ENCODE measurements at regions not wholly inside any gene's neighbourhood (a gene's known extent, or its start where the extent isn't known, plus 50 kb on each side); places are given as distances from the start of the nearest gene placed in this dataset.

DNA sequence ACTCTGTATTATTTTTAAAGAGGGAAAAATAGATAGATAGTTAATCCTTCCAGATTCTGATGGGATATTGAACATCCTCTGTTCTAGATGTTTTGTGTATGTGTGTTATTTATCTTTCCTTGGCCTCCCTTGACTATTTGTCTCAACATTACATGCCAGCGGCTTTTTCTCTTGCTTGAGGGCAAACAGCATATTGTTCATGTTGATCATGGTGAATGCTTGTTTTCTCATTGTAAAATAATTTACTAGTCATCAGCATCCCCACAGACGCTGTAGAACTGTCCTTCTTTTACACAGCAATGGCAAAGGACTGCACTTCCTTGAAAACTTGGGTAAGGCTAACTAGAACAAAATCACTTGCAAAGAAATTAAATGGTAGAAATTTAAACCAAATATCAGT lies 1376.4 kb upstream of the GOT2 start (continued):
- TF ChIP-seq, protein P1, sequence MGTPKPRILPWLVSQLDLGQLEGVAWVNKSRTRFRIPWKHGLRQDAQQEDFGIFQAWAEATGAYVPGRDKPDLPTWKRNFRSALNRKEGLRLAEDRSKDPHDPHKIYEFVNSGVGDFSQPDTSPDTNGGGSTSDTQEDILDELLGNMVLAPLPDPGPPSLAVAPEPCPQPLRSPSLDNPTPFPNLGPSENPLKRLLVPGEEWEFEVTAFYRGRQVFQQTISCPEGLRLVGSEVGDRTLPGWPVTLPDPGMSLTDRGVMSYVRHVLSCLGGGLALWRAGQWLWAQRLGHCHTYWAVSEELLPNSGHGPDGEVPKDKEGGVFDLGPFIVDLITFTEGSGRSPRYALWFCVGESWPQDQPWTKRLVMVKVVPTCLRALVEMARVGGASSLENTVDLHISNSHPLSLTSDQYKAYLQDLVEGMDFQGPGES (IDR thresholded peaks at IDR 0.05; ENCODE audit: low read depth, low read length) = no peak
- TF ChIP-seq RCOR1 (IDR thresholded peaks at IDR 0.05; ENCODE audit: low read length) = no peak
- TF ChIP-seq GATA2 (CRISPR knock-in tag; IDR thresholded peaks at IDR 0.05) = no peak
- TF ChIP-seq TEAD4 (IDR thresholded peaks at IDR 0.05; ENCODE audit: borderline replicate concordance, insufficient read depth) = no peak
- no peak for TF ChIP-seq RFX5 (IDR thresholded peaks at IDR 0.05; ENCODE audit: low read length)
- TF ChIP-seq, protein P2, sequence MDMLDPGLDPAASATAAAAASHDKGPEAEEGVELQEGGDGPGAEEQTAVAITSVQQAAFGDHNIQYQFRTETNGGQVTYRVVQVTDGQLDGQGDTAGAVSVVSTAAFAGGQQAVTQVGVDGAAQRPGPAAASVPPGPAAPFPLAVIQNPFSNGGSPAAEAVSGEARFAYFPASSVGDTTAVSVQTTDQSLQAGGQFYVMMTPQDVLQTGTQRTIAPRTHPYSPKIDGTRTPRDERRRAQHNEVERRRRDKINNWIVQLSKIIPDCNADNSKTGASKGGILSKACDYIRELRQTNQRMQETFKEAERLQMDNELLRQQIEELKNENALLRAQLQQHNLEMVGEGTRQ (IDR thresholded peaks at IDR 0.05; ENCODE audit: borderline replicate concordance, low read depth, low read length) = no peak
- TF ChIP-seq, protein P3, sequence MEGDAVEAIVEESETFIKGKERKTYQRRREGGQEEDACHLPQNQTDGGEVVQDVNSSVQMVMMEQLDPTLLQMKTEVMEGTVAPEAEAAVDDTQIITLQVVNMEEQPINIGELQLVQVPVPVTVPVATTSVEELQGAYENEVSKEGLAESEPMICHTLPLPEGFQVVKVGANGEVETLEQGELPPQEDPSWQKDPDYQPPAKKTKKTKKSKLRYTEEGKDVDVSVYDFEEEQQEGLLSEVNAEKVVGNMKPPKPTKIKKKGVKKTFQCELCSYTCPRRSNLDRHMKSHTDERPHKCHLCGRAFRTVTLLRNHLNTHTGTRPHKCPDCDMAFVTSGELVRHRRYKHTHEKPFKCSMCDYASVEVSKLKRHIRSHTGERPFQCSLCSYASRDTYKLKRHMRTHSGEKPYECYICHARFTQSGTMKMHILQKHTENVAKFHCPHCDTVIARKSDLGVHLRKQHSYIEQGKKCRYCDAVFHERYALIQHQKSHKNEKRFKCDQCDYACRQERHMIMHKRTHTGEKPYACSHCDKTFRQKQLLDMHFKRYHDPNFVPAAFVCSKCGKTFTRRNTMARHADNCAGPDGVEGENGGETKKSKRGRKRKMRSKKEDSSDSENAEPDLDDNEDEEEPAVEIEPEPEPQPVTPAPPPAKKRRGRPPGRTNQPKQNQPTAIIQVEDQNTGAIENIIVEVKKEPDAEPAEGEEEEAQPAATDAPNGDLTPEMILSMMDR (IDR thresholded peaks at IDR 0.05) = no peak
- TF ChIP-seq TAF1 (IDR thresholded peaks at IDR 0.05; ENCODE audit: borderline replicate concordance, low read depth, low read length) = no peak
- TF ChIP-seq ELF1 (IDR thresholded peaks at IDR 0.05) = no peak
- no peak for TF ChIP-seq MXI1 (IDR thresholded peaks at IDR 0.05; ENCODE audit: low read depth, low read length)
- TF ChIP-seq FOXJ3 (CRISPR knock-in tag; IDR thresholded peaks at IDR 0.05) = no peak
- no peak for TF ChIP-seq EZH2phosphoT487 (IDR thresholded peaks at IDR 0.05; ENCODE audit: borderline replicate concordance, low read depth)
- no peak for TF ChIP-seq POLR2AphosphoS5 (IDR thresholded peaks at IDR 0.05; ENCODE audit: low read depth, low read length)

DNA sequence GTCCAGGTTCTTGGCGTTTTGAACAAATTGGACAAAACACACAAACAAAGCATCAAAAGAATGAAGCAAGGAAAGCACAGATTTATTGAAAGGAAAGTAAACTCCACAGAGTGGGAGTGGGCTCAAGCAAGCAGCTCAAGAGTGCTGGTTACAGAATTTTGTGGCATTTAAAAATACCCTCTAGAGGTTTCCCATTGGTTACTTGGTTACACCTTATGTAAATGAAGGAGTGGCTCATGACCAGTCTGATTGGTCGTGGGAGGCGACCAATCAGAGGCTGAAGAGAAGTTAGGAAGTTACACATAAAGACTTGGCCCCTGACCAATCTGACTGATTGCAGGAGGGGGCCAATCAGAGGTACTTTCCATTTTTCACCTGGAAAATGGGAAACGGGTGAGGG lies 1373.8 kb upstream of the GOT2 start:
- no peak for DNase-seq
- Histone ChIP-seq H3K4me2 (no peak overlapping the region), H3K4me1 (ENCODE audit: control insufficient read depth in 1 of 2, insufficient read depth in 2 of 2, low read depth in 1 of 2, low read length in 1 of 2) (no peaks in the 10 kb centered on the region), H3F3A (replicated peaks; ENCODE audit: insufficient read depth) (no peaks in the 10 kb centered on the region), H3K4me3 (ENCODE audit: low read depth in 2 of 2, low read length in 1 of 2) (no peak overlapping the region), H3K79me2 (ENCODE audit: insufficient read depth) (no peaks in the 10 kb centered on the region), H4K20me1 (ENCODE audit: insufficient read depth) (no peaks in the 10 kb centered on the region), H3K27ac (ENCODE audit: low read depth in 2 of 2, low read length in 1 of 2) (no peak overlapping the region), H3K9me2 (0 out of 2 replicates have a peak, but pooled peaks cover 3% of the 10 kb centered on the region), H2AFZ (ENCODE audit: low read depth) (no peak overlapping the region), H3K27me3 (ENCODE audit: insufficient read depth) (no peaks in the 10 kb centered on the region), H3K9me3 (no peaks in the 10 kb centered on the region), H3K36me3 (replicated peaks in 1 of 2; ENCODE audit: control insufficient read depth in 1 of 2, insufficient read depth in 2 of 2, low read length in 1 of 2) (no peaks in the 10 kb centered on the region), H3K9ac (no peak overlapping the region)
- 42% methylated on average over 4 of the region's 4 CpGs for WGBS (ENCODE audit: low lambda C conversion rate)
- POLR2A ChIA-PET = no interaction called here
- CTCF ChIA-PET = no interaction called here
- TF ChIP-seq NRF1 (IDR thresholded peaks at IDR 0.05; ENCODE audit: low read depth, low read length) (no peak), EZH2phosphoT487 (IDR thresholded peaks at IDR 0.05; ENCODE audit: borderline replicate concordance, low read depth) (no peak), CHD2 (IDR thresholded peaks at IDR 0.05; ENCODE audit: low read length, partially characterized antibody) (no peak), GATA2 (CRISPR knock-in tag; IDR thresholded peaks at IDR 0.05) (no peak), RXRA (IDR thresholded peaks at IDR 0.05; ENCODE audit: borderline replicate concordance, low read depth) (no peak), FOXM1 (IDR thresholded peaks at IDR 0.05; ENCODE audit: low read depth) (no peak), SIN3A (IDR thresholded peaks at IDR 0.05; ENCODE audit: borderline replicate concordance, low read depth, low read length) (no peak)
- TF ChIP-seq, protein P1 (IDR thresholded peaks at IDR 0.05; ENCODE audit: low read depth, low read length) = no peak
- TF ChIP-seq, protein P4, sequence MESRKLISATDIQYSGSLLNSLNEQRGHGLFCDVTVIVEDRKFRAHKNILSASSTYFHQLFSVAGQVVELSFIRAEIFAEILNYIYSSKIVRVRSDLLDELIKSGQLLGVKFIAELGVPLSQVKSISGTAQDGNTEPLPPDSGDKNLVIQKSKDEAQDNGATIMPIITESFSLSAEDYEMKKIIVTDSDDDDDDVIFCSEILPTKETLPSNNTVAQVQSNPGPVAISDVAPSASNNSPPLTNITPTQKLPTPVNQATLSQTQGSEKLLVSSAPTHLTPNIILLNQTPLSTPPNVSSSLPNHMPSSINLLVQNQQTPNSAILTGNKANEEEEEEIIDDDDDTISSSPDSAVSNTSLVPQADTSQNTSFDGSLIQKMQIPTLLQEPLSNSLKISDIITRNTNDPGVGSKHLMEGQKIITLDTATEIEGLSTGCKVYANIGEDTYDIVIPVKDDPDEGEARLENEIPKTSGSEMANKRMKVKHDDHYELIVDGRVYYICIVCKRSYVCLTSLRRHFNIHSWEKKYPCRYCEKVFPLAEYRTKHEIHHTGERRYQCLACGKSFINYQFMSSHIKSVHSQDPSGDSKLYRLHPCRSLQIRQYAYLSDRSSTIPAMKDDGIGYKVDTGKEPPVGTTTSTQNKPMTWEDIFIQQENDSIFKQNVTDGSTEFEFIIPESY (IDR thresholded peaks at IDR 0.05; ENCODE audit: borderline replicate concordance, low read depth) = no peak
- TF ChIP-seq, protein P5, sequence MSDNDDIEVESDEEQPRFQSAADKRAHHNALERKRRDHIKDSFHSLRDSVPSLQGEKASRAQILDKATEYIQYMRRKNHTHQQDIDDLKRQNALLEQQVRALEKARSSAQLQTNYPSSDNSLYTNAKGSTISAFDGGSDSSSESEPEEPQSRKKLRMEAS (IDR thresholded peaks at IDR 0.05; ENCODE audit: low read depth) = no peak
- TF ChIP-seq, protein P6, sequence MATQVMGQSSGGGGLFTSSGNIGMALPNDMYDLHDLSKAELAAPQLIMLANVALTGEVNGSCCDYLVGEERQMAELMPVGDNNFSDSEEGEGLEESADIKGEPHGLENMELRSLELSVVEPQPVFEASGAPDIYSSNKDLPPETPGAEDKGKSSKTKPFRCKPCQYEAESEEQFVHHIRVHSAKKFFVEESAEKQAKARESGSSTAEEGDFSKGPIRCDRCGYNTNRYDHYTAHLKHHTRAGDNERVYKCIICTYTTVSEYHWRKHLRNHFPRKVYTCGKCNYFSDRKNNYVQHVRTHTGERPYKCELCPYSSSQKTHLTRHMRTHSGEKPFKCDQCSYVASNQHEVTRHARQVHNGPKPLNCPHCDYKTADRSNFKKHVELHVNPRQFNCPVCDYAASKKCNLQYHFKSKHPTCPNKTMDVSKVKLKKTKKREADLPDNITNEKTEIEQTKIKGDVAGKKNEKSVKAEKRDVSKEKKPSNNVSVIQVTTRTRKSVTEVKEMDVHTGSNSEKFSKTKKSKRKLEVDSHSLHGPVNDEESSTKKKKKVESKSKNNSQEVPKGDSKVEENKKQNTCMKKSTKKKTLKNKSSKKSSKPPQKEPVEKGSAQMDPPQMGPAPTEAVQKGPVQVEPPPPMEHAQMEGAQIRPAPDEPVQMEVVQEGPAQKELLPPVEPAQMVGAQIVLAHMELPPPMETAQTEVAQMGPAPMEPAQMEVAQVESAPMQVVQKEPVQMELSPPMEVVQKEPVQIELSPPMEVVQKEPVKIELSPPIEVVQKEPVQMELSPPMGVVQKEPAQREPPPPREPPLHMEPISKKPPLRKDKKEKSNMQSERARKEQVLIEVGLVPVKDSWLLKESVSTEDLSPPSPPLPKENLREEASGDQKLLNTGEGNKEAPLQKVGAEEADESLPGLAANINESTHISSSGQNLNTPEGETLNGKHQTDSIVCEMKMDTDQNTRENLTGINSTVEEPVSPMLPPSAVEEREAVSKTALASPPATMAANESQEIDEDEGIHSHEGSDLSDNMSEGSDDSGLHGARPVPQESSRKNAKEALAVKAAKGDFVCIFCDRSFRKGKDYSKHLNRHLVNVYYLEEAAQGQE (IDR thresholded peaks at IDR 0.05; ENCODE audit: low read depth, low read length) = no peak

All from SK-N-SH (cell line).